Activated T-helper 17 cell treated with anti-CD3 and anti-CD28 coated beads, Interleukin-2, amount 50 U/mL, for 72 hours (primary cell): ENCODE measurements at regions not wholly inside any gene's neighbourhood (a gene's known extent, or its start where the extent isn't known, plus 50 kb on each side); places are given as distances from the start of the nearest gene placed in this dataset.
"Not testable (repeated sequence)": the region's sequence is repeated elsewhere in the genome, so short reads cannot be mapped to it uniquely, and the experiment has no call there.

ENCODE experiments used
- ATAC-seq: fragments of 150-1000 bp; cut with Tn5 transposase; replicated peaks from 2 replicates; pipeline ENCODE4 v1.10.0; 2021; ENCODE audit warnings: mild to moderate bottlenecking, moderate library complexity
- H3K27ac Mint-ChIP-seq: one replicate; pipeline ENCODE4 v1.8.0; 2022; ENCODE audit warnings: mixed read lengths
- H3K27me3 Mint-ChIP-seq: one replicate; pipeline ENCODE4 v1.8.0; 2022; ENCODE audit warnings: mixed read lengths
- H3K36me3 Mint-ChIP-seq: one replicate; pipeline ENCODE4 v1.8.0; 2022; ENCODE audit warnings: low read depth, mild to moderate bottlenecking, mixed read lengths
- H3K4me1 Mint-ChIP-seq: one replicate; pipeline ENCODE4 v1.8.0; 2022; ENCODE audit warnings: mixed read lengths
- H3K4me3 Mint-ChIP-seq: one replicate; pipeline ENCODE4 v1.8.0; 2022; ENCODE audit warnings: mild to moderate bottlenecking, mixed read lengths
- H3K9me3 Mint-ChIP-seq: one replicate; pipeline ENCODE4 v1.8.0; 2022; ENCODE audit warnings: mixed read lengths

GRCh38 chr5:120132347-120132746 lies 331.8 kb upstream of the PRR16 start:
- H3K27ac Mint-ChIP-seq, H3K4me3 Mint-ChIP-seq, H3K4me1 Mint-ChIP-seq, ATAC-seq, H3K27me3 Mint-ChIP-seq, H3K9me3 Mint-ChIP-seq, H3K36me3 Mint-ChIP-seq: not testable (repeated sequence)

DNA sequence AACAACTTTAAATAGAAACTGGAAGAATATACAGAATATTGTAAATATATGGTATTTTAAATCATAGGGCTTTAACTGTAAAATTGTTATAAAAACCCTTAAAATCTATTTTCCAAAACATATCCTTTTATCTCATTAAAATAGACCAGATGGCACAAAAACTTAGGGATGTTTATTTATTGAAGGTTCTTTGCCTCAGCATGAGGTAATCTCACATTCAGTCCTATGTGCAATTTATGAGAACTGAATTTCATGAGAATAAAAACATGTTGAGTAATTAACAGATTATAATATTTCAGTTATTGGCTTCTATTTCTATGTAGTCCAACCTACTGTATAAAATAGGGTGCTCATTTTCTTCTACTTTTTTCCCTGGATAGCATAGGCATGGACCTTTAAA lies 329.2 kb upstream of the PRR16 start:
- Mint-ChIP-seq H3K9me3 (no peaks in the 10 kb centered on the region), H3K4me3 (no peak overlapping the region), H3K27me3 (no peaks in the 10 kb centered on the region), H3K36me3 (no peaks in the 10 kb centered on the region), H3K27ac (no peak overlapping the region), H3K4me1 (no peaks in the 10 kb centered on the region)
- ATAC-seq, result no peak

GRCh38 chr5:120137582-120137981 lies 326.5 kb upstream of the PRR16 start:
- H3K27ac Mint-ChIP-seq, result no peak overlapping the region
- no peaks in the 10 kb centered on the region for H3K9me3 Mint-ChIP-seq
- H3K27me3 Mint-ChIP-seq, result no peaks in the 10 kb centered on the region
- H3K4me1 Mint-ChIP-seq, result no peaks in the 10 kb centered on the region
- no peaks in the 10 kb centered on the region for H3K36me3 Mint-ChIP-seq
- H3K4me3 Mint-ChIP-seq, result no peak overlapping the region
- no peak for ATAC-seq

DNA sequence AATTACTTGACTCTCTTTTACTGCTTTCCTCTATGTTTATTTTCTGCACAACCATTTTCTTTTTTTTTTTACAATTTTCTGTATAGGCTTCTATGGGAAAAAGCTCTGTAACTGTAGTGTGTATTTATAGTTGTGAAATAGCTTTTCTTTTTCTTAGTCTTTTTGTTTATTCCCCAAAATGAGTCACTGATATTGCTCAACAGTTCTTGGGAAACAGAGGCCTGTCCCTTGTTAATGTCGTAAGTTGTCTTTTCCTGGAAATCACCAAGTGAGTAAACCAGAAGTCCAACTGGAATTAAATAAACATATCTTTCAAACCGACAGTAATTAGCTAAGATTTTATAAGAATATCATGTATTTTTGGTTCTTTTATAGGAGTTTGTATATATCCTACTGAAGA lies 325.1 kb upstream of the PRR16 start:
- Mint-ChIP-seq H3K4me3 (no peak overlapping the region), H3K4me1 (no peaks in the 10 kb centered on the region), H3K27me3 (no peaks in the 10 kb centered on the region), H3K36me3 (no peaks in the 10 kb centered on the region), H3K9me3 (no peaks in the 10 kb centered on the region), H3K27ac (no peak overlapping the region)
- ATAC-seq, result no peak

DNA sequence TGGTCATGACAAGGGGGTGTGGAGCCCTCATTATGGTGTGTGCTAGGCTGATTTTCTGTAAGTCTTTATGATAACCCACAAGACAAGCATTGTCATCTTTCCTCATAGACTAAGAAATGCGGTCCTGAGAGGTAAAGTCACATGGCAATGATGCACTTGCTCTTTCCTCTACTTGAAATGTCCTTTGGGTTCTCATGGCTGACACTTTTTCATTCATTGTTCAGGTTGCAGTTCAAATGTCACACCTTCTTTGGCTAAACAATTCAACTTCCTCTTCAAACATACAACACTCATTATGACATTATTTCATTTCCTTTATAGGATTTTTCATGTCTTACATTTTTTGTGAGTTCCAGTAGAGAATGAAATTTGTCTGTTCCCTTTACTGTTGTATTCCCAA lies 323.6 kb upstream of the PRR16 start:
- Mint-ChIP-seq H3K27ac (no peak overlapping the region), H3K4me1 (no peaks in the 10 kb centered on the region), H3K27me3 (no peaks in the 10 kb centered on the region), H3K36me3 (no peaks in the 10 kb centered on the region), H3K4me3 (no peak overlapping the region), H3K9me3 (no peaks in the 10 kb centered on the region)
- no peak for ATAC-seq

- no peak for ATAC-seq
- H3K4me3 Mint-ChIP-seq, result no peak overlapping the region
- no peaks in the 10 kb centered on the region for H3K27me3 Mint-ChIP-seq
- H3K36me3 Mint-ChIP-seq, result no peaks in the 10 kb centered on the region
- no peaks in the 10 kb centered on the region for H3K4me1 Mint-ChIP-seq
- no peak overlapping the region for H3K27ac Mint-ChIP-seq
- peaks cover 5% of the 10 kb centered on the region for H3K9me3 Mint-ChIP-seq
Measured at GRCh38 chr5:120141076-120141475, 323.0 kb upstream of the PRR16 start.

GRCh38 chr5:120146787-120147186 lies 317.3 kb upstream of the PRR16 start:
- Mint-ChIP-seq H3K4me1 (no peaks in the 10 kb centered on the region), H3K27ac (no peak overlapping the region), H3K9me3 (peaks cover 7% of the 10 kb centered on the region), H3K36me3 (no peaks in the 10 kb centered on the region), H3K4me3 (no peak overlapping the region), H3K27me3 (no peaks in the 10 kb centered on the region)
- no peak for ATAC-seq

DNA sequence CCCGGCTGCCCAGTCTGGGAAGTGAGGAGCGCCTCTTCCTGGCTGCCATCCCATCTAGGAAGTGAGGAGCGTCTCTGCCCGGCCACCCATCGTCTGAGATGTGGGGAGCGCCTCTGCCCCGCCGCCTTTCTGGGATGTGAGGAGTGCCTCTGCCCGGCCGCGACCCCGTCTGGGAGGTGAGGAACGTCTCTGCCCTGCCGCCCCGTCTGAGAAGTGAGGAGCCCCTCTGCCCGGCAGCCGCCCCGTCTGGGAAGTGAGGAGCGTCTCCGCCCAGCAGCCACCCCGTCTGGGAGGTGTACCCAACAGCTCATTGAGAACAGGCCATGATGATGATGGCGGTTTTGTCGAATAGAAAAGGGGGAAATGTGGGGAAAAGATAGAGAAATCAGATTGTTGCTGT lies 316.2 kb upstream of the PRR16 start:
- not testable (repeated sequence) for H3K4me1 Mint-ChIP-seq, H3K36me3 Mint-ChIP-seq, H3K27me3 Mint-ChIP-seq, H3K27ac Mint-ChIP-seq, ATAC-seq, H3K4me3 Mint-ChIP-seq, H3K9me3 Mint-ChIP-seq

DNA sequence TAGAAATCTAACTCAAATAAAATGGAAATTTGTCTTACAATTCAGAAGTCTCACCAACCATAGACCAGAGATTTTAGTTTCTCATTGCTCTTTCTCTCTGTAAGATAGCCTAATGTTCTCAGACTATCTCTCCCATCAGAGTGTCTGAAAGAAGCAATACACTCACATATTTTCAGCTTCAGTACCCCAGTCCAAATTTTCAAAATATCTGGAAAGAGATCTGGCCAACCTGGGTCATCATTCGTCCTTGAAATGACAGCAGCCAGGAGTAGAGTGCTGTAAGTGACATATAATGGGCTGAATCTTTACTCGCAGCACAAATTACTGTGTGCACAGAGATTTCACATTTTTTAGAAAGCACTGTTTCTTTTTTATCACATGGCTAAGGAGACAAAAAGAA lies 313.3 kb upstream of the PRR16 start:
- H3K36me3 Mint-ChIP-seq, result no peaks in the 10 kb centered on the region
- no peak for ATAC-seq
- no peaks in the 10 kb centered on the region for H3K27me3 Mint-ChIP-seq
- no peak overlapping the region for H3K4me3 Mint-ChIP-seq
- no peaks in the 10 kb centered on the region for H3K4me1 Mint-ChIP-seq
- H3K27ac Mint-ChIP-seq, result no peak overlapping the region
- H3K9me3 Mint-ChIP-seq, result peaks cover 5% of the 10 kb centered on the region

- Mint-ChIP-seq H3K36me3 (no peaks in the 10 kb centered on the region), H3K4me3 (no peak overlapping the region), H3K27me3 (no peaks in the 10 kb centered on the region), H3K27ac (no peak overlapping the region), H3K9me3 (peaks cover under 1% of the 10 kb centered on the region), H3K4me1 (no peaks in the 10 kb centered on the region)
- ATAC-seq, result no peak
Measured at GRCh38 chr5:120151181-120151580, 312.9 kb upstream of the PRR16 start.

- H3K36me3 Mint-ChIP-seq, result no peaks in the 10 kb centered on the region
Measured at GRCh38 chr5:120151825-120152224, 312.3 kb upstream of the PRR16 start.

DNA sequence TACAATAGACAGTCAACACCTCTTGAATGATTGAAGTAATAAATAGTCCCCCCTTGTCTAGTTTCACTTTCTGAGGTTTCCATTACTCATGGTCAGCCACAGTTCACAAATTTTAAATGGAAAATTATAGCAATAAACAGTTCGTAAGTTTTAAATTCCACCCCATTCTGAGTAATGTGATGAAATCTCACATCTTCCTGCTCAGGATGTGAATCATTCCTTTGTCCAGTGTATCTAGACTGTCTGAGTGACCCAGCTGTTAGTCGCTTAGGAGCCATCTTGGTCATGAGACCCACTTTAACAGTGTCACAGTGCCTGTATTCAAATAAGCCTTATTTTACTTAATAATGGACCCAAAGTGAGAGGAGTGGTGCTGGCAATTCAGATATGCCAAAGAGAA lies 311.6 kb upstream of the PRR16 start:
- no peak overlapping the region for H3K4me3 Mint-ChIP-seq
- no peaks in the 10 kb centered on the region for H3K27me3 Mint-ChIP-seq
- no peak overlapping the region for H3K27ac Mint-ChIP-seq
- H3K36me3 Mint-ChIP-seq, result no peaks in the 10 kb centered on the region
- ATAC-seq, result no peak
- H3K9me3 Mint-ChIP-seq, result no peaks in the 10 kb centered on the region
- H3K4me1 Mint-ChIP-seq, result no peaks in the 10 kb centered on the region

More at GRCh38 chr5:120151825-120152224, 312.3 kb upstream of the PRR16 start:
- Mint-ChIP-seq H3K9me3 (no peaks in the 10 kb centered on the region), H3K4me3 (no peak overlapping the region), H3K4me1 (no peaks in the 10 kb centered on the region), H3K27ac (no peak overlapping the region), H3K27me3 (no peaks in the 10 kb centered on the region)
- no peak for ATAC-seq

GRCh38 chr5:120152931-120153330 lies 311.2 kb upstream of the PRR16 start:
- no peak for ATAC-seq
- no peak overlapping the region for H3K27ac Mint-ChIP-seq
- H3K36me3 Mint-ChIP-seq, result no peaks in the 10 kb centered on the region

GRCh38 chr5:120153551-120153950 lies 310.5 kb upstream of the PRR16 start:
- ATAC-seq, result no peak
- Mint-ChIP-seq H3K27ac (no peak overlapping the region), H3K36me3 (no peaks in the 10 kb centered on the region)

More at GRCh38 chr5:120152931-120153330, 311.2 kb upstream of the PRR16 start:
- Mint-ChIP-seq H3K9me3 (no peaks in the 10 kb centered on the region), H3K4me3 (no peak overlapping the region), H3K27me3 (no peaks in the 10 kb centered on the region), H3K4me1 (no peaks in the 10 kb centered on the region)

GRCh38 chr5:120155873-120156272 lies 308.2 kb upstream of the PRR16 start:
- H3K9me3 Mint-ChIP-seq, result no peaks in the 10 kb centered on the region
- no peaks in the 10 kb centered on the region for H3K36me3 Mint-ChIP-seq
- H3K27me3 Mint-ChIP-seq, result no peaks in the 10 kb centered on the region
- H3K4me3 Mint-ChIP-seq, result no peak overlapping the region
- no peak for ATAC-seq
- H3K27ac Mint-ChIP-seq, result no peak overlapping the region
- no peaks in the 10 kb centered on the region for H3K4me1 Mint-ChIP-seq

More at GRCh38 chr5:120153551-120153950, 310.5 kb upstream of the PRR16 start:
- Mint-ChIP-seq H3K4me1 (no peaks in the 10 kb centered on the region), H3K4me3 (no peak overlapping the region), H3K27me3 (no peaks in the 10 kb centered on the region), H3K9me3 (no peaks in the 10 kb centered on the region)

DNA sequence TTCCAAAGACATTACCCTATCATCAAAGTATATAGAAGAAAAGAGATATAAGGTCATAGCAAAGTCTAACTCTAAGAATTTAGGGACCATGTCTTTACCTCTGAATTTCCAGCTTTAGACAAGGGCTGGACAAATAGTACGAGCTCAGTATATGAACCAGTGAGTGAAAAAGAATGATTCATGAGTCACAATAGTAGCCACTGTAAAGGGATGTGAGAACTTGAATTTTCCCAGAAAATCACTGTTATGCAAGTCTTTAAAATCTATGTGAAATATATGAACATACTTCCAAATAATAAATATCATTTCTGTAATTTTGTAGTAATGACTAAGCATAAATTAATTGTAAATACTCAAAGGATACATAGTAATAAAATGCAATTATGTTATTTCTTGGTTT lies 305.9 kb upstream of the PRR16 start:
- Mint-ChIP-seq H3K4me1 (no peaks in the 10 kb centered on the region), H3K27ac (no peak overlapping the region), H3K27me3 (no peaks in the 10 kb centered on the region), H3K36me3 (no peaks in the 10 kb centered on the region), H3K9me3 (no peaks in the 10 kb centered on the region), H3K4me3 (no peak overlapping the region)
- ATAC-seq, result no peak
